Keratinocyte (primary cell): ENCODE measurements at regions not wholly inside any gene's neighbourhood (a gene's known extent, or its start where the extent isn't known, plus 50 kb on each side); places are given as distances from the start of the nearest gene placed in this dataset.

Experiments
- CTCF ChIP-seq, 3 experiments: IDR thresholded peaks in 1 of 3; conservative IDR thresholded peaks in 1 of 3; optimal IDR thresholded peaks in 1 of 3; 2 replicates in 2 of 3; 3 replicates in 1 of 3; pipeline versions ENCODE3 to v1.5.1; 2011; ENCODE audit warnings: low read length in 3 of 3, mild to moderate bottlenecking in 3 of 3, moderate library complexity in 2 of 3, control low read depth in 1 of 3, inconsistent platforms in 1 of 3; ENCODE audit not compliant: insufficient read depth in 2 of 3; ENCODE audit errors: extremely low read depth in 1 of 3
- EZH2 ChIP-seq: IDR thresholded peaks from one replicate; pipeline ENCODE4 v1.6.1; 2012; ENCODE audit warnings: inconsistent platforms, mild to moderate bottlenecking, low read length, moderate library complexity

GRCh38 chr3:152177757-152178156 lies 91.0 kb upstream of the MBNL1 start:
- no peak for TF ChIP-seq CTCF (optimal IDR thresholded peaks at IDR 0.05 in 1 of 3, IDR thresholded peaks at IDR 0.05 in 1 of 3, conservative IDR thresholded peaks at IDR 0.05 in 1 of 3; ENCODE audit: extremely low read depth in 1 of 3, insufficient read depth in 2 of 3, low read length in 3 of 3)
- TF ChIP-seq EZH2, result no peak
